C4-2B (cell line): ENCODE measurements at regions not wholly inside any gene's neighbourhood (a gene's known extent, or its start where the extent isn't known, plus 50 kb on each side); places are given as distances from the start of the nearest gene placed in this dataset.

Source experiments
- CTCF ChIP-seq: fragments of 450-650 bp; conservative IDR thresholded peaks from 2 replicates; pipeline ENCODE4 v1.5.1; 2017; ENCODE audit warnings: mild to moderate bottlenecking
- ZFX ChIP-seq: fragments of 450-650 bp; IDR thresholded peaks from 2 replicates; pipeline ENCODE4 v1.6.1; 2017

GRCh38 chr14:37948266-37948665 lies 259.4 kb upstream of the SSTR1 start:
- TF ChIP-seq CTCF (no peak), ZFX (no peak)
